Liver (tissue), 3 donors: ENCODE measurements at regions not wholly inside any gene's neighbourhood (a gene's known extent, or its start where the extent isn't known, plus 50 kb on each side); places are given as distances from the start of the nearest gene placed in this dataset.

ENCODE experiments used
- ATF3 ChIP-seq: IDR thresholded peaks from 2 replicates; pipeline ENCODE4 v1.6.1; 2016; ENCODE audit warnings: antibody characterized with exemption
- CTCF ChIP-seq: fragments of 150-350 bp; IDR thresholded peaks from 2 replicates; pipeline ENCODE4 v1.5.1; 2017; ENCODE audit warnings: improper control_type of control experiment, low read depth, low read length; ENCODE audit not compliant: missing input control
- EGR1 ChIP-seq, 2 donors: IDR thresholded peaks; 2 replicates each; pipeline ENCODE4 v1.6.1; 2016 to 2018; ENCODE audit warnings: antibody characterized with exemption in 2 of 2, low read depth in 2 of 2
- MAX ChIP-seq: IDR thresholded peaks from 2 replicates; pipeline ENCODE4 v1.6.1; 2016; ENCODE audit warnings: antibody characterized with exemption
- RAD21 ChIP-seq, 2 donors: IDR thresholded peaks; 2 replicates each; pipeline ENCODE4 v1.6.1; 2016; ENCODE audit warnings: antibody characterized with exemption in 2 of 2, mild to moderate bottlenecking in 2 of 2
- REST ChIP-seq: IDR thresholded peaks from 2 replicates; pipeline ENCODE4 v1.6.1; 2016; ENCODE audit warnings: antibody characterized with exemption, mild to moderate bottlenecking
- SP1 ChIP-seq: IDR thresholded peaks from 2 replicates; pipeline ENCODE4 v1.6.1; 2018; ENCODE audit warnings: antibody characterized with exemption, mild to moderate bottlenecking
- YY1 ChIP-seq: IDR thresholded peaks from 2 replicates; pipeline ENCODE4 v1.6.1; 2016; ENCODE audit warnings: antibody characterized with exemption, mild to moderate bottlenecking
- ZBTB33 ChIP-seq: IDR thresholded peaks from 2 replicates; pipeline ENCODE4 v1.6.1; 2016; ENCODE audit warnings: antibody characterized with exemption
- donor health status: healthy.
- donor health status: healthy.

- TF ChIP-seq CTCF: no peak
- no peak for TF ChIP-seq ATF3
- no peak for TF ChIP-seq YY1
- no peak for TF ChIP-seq REST
- no peak for TF ChIP-seq SP1
- TF ChIP-seq ZBTB33: no peak
- TF ChIP-seq MAX: no peak
- TF ChIP-seq EGR1 (IDR thresholded peaks at IDR 0.05; ENCODE audit: low read depth in 2 of 2): no peak
- no peak for TF ChIP-seq RAD21 (IDR thresholded peaks at IDR 0.05)
These were observed 426.2 kb upstream of the BCHE start for GRCh38 chr3:166263460-166263859.
